Endothelial cell of umbilical vein (primary cell): ENCODE measurements at regions not wholly inside any gene's neighbourhood (a gene's known extent, or its start where the extent isn't known, plus 50 kb on each side); places are given as distances from the start of the nearest gene placed in this dataset.

Experiments used
- BruUV-seq: library from RNA; stranded (reverse); fragments of 400-500 nt; replicated peaks from 2 replicates; lab custom pipeline; 2021; lab: Mats Ljungman, UMichigan
- CTCF ChIA-PET: fragments of 300-600, 350-600 bp; sonication (Branson Sonifier 250); formaldehyde crosslinking; loops from one replicate; lab custom pipeline; 2021; ENCODE audit warnings: antibody characterized with exemption, inconsistent platforms; lab: Charles Lee
- POLR2A ChIA-PET: fragments of 300-600, 350-600 bp; sonication (Branson Sonifier 250); formaldehyde crosslinking; loops from one replicate; lab custom pipeline; 2021; ENCODE audit warnings: antibody characterized with exemption, inconsistent platforms; lab: Charles Lee
- DNase-seq: peaks from one replicate; pipeline ENCODE4 v3.0.0-alpha.2; 2011; ENCODE audit warnings: low read depth, low spot score
- FAIRE-seq: peaks from 2 replicates; lab custom pipeline; 2011; peaks lifted over from hg19 to GRCh38; lab: Jason Lieb, UNC
- H2AFZ ChIP-seq: 2 replicates; pipeline ENCODE4 v1.6.0; 2012; ENCODE audit warnings: low read depth, low read length, control low read depth, inconsistent platforms
- H3K27ac ChIP-seq: 2 replicates; pipeline ENCODE4 v1.5.1; 2011; ENCODE audit warnings: low read depth, mild to moderate bottlenecking, control low read depth, low read length, moderate library complexity; ENCODE audit not compliant: insufficient read depth
- H3K27me3 ChIP-seq, 2 experiments: 2 replicates each; pipeline versions ENCODE4 v1.6.0 to v1.6.1; 2011; ENCODE audit warnings: low read length in 2 of 2, mixed read lengths in 1 of 2; ENCODE audit not compliant: control insufficient read depth in 2 of 2, insufficient read depth in 2 of 2
- H3K36me3 ChIP-seq, 2 experiments: 2 replicates in 1 of 2; 3 replicates in 1 of 2; pipeline ENCODE4 v1.5.1; 2011; ENCODE audit warnings: low read length in 2 of 2, mild to moderate bottlenecking in 1 of 2, moderate library complexity in 1 of 2; ENCODE audit not compliant: control insufficient read depth in 2 of 2, insufficient read depth in 2 of 2; ENCODE audit errors: extremely low read depth in 1 of 2
- H3K4me1 ChIP-seq: 3 replicates; pipeline ENCODE4 v1.5.1; 2011; ENCODE audit warnings: mild to moderate bottlenecking, low read length; ENCODE audit not compliant: control insufficient read depth, insufficient read depth; ENCODE audit errors: extremely low read depth
- H3K4me2 ChIP-seq: 2 replicates; pipeline ENCODE4 v1.6.1; 2011; ENCODE audit warnings: low read length, control low read depth, mixed read lengths; ENCODE audit not compliant: insufficient read depth
- H3K4me3 ChIP-seq, 3 experiments: fragments of 200-600 bp in 1 of 3; sonication (generic), shearing (Covaris generic) in 1 of 3; replicated peaks in 1 of 3; 2 replicates each; pipeline ENCODE4 v1.5.1; 2011 to 2016; ENCODE audit warnings: control low read depth in 3 of 3, low read length in 3 of 3, mild to moderate bottlenecking in 2 of 3, inconsistent platforms in 1 of 3, low read depth in 1 of 3, moderate library complexity in 1 of 3; ENCODE audit not compliant: insufficient read depth in 1 of 3
- H3K79me2 ChIP-seq: 2 replicates; pipeline ENCODE4 v1.6.0; 2012; ENCODE audit warnings: low read length, inconsistent platforms; ENCODE audit not compliant: control insufficient read depth, insufficient read depth
- H3K9ac ChIP-seq: replicated peaks from 2 replicates; pipeline ENCODE3; 2011; ENCODE audit warnings: low read length, control low read depth; ENCODE audit not compliant: insufficient read depth; ENCODE audit errors: extremely low read depth
- H3K9me1 ChIP-seq: replicated peaks from 3 replicates; pipeline ENCODE4 v1.6.0; 2011; ENCODE audit warnings: mild to moderate bottlenecking, low read length; ENCODE audit not compliant: control insufficient read depth, insufficient read depth; ENCODE audit errors: extremely low read depth
- H3K9me3 ChIP-seq: replicated peaks from 2 replicates; pipeline ENCODE4 v1.5.1; 2012; ENCODE audit warnings: low read length, inconsistent platforms; ENCODE audit not compliant: control insufficient read depth, insufficient read depth
- H4K20me1 ChIP-seq: replicated peaks from 2 replicates; pipeline ENCODE3; 2011; ENCODE audit warnings: mild to moderate bottlenecking, low read length; ENCODE audit not compliant: control insufficient read depth, insufficient read depth; ENCODE audit errors: extremely low read depth
- CTCF ChIP-seq, 2 donors: IDR thresholded peaks; 1 replicate in 1 of 2; 2 replicates in 1 of 2; pipeline ENCODE4 v1.5.1; 2011; ENCODE audit warnings: low read length in 2 of 2, mild to moderate bottlenecking in 2 of 2, moderate library complexity in 2 of 2, control low read depth in 1 of 2, inconsistent platforms in 1 of 2, low read depth in 1 of 2; ENCODE audit not compliant: insufficient read depth in 1 of 2; ENCODE audit errors: extremely low read depth in 1 of 2
- EZH2 ChIP-seq: IDR thresholded peaks from 2 replicates; pipeline ENCODE4 v1.6.1; 2012; ENCODE audit warnings: borderline replicate concordance, low read depth, mild to moderate bottlenecking, moderate library complexity, low read length, inconsistent platforms; ENCODE audit not compliant: severe bottlenecking
- FOS ChIP-seq: IDR thresholded peaks from 2 replicates; pipeline ENCODE4 v1.6.1; 2011; ENCODE audit warnings: mild to moderate bottlenecking, low read length, moderate library complexity, borderline replicate concordance; ENCODE audit not compliant: insufficient read depth
- GATA2 ChIP-seq: IDR thresholded peaks from 2 replicates; pipeline ENCODE4 v1.7.0; 2011; ENCODE audit warnings: low read depth, mild to moderate bottlenecking, moderate library complexity, mixed read lengths, low read length; ENCODE audit not compliant: insufficient read length, insufficient read depth
- JUN ChIP-seq: IDR thresholded peaks from 2 replicates; pipeline ENCODE4 v1.6.1; 2011; ENCODE audit warnings: borderline replicate concordance, low read depth; ENCODE audit not compliant: insufficient read length, insufficient read depth
- MAX ChIP-seq: IDR thresholded peaks from 2 replicates; pipeline ENCODE4 v1.6.1; 2011; ENCODE audit not compliant: insufficient read depth, insufficient read length
- MYC ChIP-seq: IDR thresholded peaks from one replicate; pipeline ENCODE4 v1.6.1; 2011; ENCODE audit warnings: mild to moderate bottlenecking, low read depth, low read length
- POLR2A ChIP-seq: IDR thresholded peaks from 2 replicates; pipeline ENCODE4 v1.6.1; 2012; ENCODE audit warnings: low read depth, mild to moderate bottlenecking, control low read depth, low read length
- POLR2AphosphoS5 ChIP-seq: IDR thresholded peaks from 2 replicates; pipeline ENCODE4 v1.6.1; 2012; ENCODE audit warnings: low read depth, mild to moderate bottlenecking, control low read depth, low read length, moderate library complexity; ENCODE audit not compliant: insufficient read depth
- dilution Hi-C: fragments of 300-500 bp; cut with MboI; formaldehyde crosslinking; loops from one replicate; pipeline ENCODE4 v1.15.0; 2019; ENCODE audit warnings: low sequenced_read_pairs; ENCODE audit not compliant: extremely low pct_ligation_motif_present
- intact Hi-C: fragments of 100-400 bp; cut with micrococcal nuclease; formaldehyde crosslinking; loops from one replicate; pipeline ENCODE4 v1.10.0; 2022

- Histone ChIP-seq H3K9me1 (no peaks in the 10 kb centered on the region), H3K27me3 (no peaks in the 10 kb centered on the region), H3K4me1 (no peaks in the 10 kb centered on the region), H3K79me2 (no peaks in the 10 kb centered on the region), H3K36me3 (no peaks in the 10 kb centered on the region), H3K9ac (no peak overlapping the region), H2AFZ (no peak overlapping the region), H3K27ac (no peak overlapping the region), H3K4me3 (no peak overlapping the region), H3K4me2 (no peak overlapping the region), H3K9me3 (peaks cover 8% of the 10 kb centered on the region), H4K20me1 (no peaks in the 10 kb centered on the region)
- FAIRE-seq: no peak
- no peak for DNase-seq
- CTCF ChIA-PET: no interaction called here
- intact Hi-C loops: no loop called here
- dilution Hi-C loops: no loop called here
- no TSS peak for BruUV-seq
- POLR2A ChIA-PET: no interaction called here
- no peak for TF ChIP-seq CTCF (IDR thresholded peaks at IDR 0.05; ENCODE audit: extremely low read depth in 1 of 2, insufficient read depth in 1 of 2, low read depth in 1 of 2, low read length in 2 of 2)
- TF ChIP-seq POLR2AphosphoS5: no peak
- no peak for TF ChIP-seq MYC
- TF ChIP-seq EZH2: no peak
- TF ChIP-seq MAX: no peak
- TF ChIP-seq POLR2A: no peak
- TF ChIP-seq FOS: no peak
- TF ChIP-seq GATA2: no peak
- TF ChIP-seq JUN: no peak
Measured at GRCh38 chr6:86412057-86412456, 525.3 kb upstream of the HTR1E start.
